GM18499 (cell line): ENCODE measurements at regions not wholly inside any gene's neighbourhood (a gene's known extent, or its start where the extent isn't known, plus 50 kb on each side); places are given as distances from the start of the nearest gene placed in this dataset.
A peak's percentile ranks its signal among the peaks of the same experiment; 100 is the strongest.
"Not testable (repeated sequence)": the region's sequence is repeated elsewhere in the genome, so short reads cannot be mapped to it uniquely, and the experiment has no call there.

Experiments used
- ATAC-seq: cut with Tn5 transposase; IDR thresholded peaks from one replicate; pipeline ENCODE4 v1.9.1; 2021; ENCODE audit warnings: moderate number of reproducible peaks; ENCODE audit not compliant: insufficient read depth, unreplicated experiment

DNA sequence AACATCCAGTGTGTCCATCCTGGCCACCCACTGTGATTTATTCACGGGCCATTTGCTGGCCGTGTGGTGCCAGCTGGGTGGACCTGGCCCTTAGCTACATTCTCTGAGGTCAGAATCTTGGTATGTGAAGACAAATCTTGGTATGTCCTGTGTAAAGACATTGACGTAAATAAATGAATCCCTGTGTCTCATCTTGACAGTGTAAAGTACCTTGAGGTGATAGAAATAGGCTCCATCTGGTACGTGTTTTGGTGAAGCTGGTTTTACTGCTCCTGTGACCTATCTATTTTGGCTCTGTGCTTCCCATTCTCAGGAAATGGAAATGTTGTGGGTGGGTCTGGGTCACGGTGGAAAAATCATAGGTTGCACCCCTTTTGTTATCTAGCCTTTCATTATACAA is 245.4 kb upstream of the ANKH start:
- no peak for ATAC-seq

DNA sequence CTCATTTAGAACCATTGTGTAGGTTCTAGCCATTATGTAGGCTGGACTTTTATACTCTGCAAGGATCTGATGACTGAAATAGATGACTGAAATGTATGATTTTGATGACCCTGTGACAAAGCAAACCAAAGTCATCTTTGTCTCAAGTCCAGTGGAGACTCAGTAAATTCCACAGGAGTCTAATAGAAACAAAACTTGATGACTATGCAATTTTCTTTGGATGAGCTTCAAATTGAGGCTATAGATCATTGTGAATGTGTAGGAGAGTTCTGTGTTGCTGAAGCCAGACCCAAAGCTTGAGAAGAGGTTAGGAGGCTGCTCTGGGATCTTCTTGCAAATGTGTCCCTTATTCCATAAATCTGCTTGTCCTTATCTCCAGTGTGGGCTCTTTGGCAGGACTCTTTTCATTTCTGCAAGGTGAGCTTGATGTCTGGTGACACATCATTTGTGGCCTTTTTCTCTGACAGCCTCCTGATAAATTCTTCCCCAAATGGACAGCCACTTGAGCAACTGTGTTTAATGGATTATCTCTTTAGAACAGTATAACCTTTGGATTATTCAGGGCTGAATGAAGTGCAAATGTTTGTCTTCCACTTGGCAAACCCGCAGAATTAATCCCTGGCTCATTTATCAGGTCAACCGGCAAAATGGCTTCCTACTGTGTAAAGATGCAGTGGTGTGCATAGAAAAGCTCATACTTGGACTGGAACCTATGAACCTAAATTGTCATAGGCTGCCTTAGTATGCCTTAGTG is 235.1 kb upstream of the ANKH start:
- ATAC-seq, result no peak

DNA sequence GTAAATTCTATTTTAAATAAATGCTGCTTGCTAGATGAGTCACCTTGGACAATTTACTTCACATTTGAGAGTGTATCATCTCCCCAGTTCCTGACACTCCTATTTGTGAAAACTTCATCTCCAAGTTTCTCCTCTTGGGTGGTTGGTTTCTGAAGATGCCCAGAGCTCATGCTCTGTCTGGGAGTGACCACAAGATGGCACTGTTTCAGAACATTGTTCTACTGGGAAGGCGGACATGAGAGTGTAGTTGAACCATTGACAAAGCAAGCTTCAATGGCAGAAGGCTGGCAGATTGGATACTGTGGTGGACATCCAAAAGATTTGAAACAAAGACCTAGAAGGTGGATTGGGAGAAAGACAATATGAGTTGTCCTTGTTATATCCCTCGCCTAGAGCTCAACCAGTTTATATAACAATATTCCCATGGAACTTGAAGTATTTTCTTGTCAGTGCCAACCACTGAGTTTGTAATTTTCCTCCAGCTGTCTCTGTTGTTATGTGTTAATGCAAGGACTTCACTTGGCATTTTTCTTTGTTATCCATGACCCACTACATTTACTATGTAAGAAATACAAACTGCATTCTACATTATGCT is 234.3 kb upstream of the ANKH start:
- ATAC-seq, result peak; percentile 84

DNA sequence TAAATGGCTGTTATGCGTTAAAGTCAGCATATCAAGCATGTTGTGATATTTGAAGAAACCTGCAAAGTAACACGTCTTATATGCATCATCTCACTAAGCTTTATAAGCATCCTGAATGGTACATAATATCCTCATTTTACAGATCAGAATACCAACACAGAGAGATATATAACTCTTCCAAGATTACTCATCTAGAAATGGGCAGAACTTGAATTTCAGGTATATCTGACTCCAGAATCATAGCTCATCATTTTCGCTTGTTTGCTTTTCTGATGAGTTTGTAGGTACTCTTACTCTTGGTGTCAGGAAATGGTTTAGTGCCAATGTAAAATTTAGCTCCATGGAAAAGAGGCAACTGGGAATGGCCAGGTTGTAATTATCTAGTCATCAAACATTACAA is 232.3 kb upstream of the ANKH start:
- no peak for ATAC-seq

DNA sequence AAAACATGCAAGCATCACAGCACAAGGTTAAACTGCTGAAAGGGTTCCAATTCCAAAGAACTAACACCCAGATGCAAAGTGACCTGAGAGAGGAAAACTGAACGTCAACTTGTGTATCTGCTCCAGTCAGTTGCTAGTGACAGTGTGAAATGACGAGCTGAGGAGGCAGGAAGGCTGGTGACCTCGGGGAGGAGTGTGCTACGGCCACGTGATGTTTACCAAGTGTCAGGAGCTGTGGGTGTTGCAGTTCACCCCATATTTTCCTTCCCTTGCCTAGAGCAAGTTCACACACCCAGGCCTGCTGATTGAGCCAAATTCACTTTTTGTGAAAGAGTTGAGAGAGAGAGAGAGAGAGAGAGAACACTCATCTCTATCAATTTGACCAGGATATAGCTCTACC is 231.6 kb upstream of the ANKH start:
- ATAC-seq, result no peak

DNA sequence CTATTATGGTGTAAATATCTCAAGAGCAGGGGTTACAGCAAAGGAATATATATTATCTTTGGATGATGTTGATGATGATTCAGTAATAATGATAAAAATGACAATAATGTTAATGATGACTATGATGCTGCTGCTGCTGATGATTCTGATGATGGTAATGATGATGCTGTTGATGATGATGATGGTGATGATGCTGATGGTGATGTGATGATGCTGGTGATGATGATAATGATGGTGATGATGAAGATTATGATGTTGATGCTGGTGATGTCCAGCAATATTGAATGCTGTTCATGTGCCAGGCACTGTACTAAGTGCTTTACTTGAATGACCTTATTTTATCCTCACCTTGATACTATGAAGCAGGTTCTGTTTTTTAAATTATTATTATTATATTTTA is 226.0 kb upstream of the ANKH start:
- ATAC-seq, result no peak

DNA sequence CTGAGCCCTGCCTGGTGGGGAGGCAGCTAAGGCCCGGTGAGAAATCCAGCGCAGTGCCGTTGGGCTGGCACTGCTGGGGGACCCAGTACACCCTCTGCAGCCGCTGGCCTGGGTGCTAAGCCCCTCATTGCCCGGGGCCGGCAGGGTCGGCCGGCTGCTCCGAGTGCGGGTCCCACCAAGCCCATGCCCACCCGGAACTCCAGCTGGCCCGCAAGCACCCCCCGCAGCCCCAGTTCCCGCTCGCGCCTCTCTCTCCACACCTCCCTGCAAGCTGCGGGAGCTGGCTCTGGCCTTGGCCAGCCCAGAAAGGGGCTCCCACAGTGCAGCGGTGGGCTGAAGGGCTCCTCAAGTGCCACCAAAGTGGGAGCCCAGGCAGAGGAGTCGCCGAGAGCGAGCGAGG is 225.1 kb upstream of the ANKH start:
- ATAC-seq, result not testable (repeated sequence)

DNA sequence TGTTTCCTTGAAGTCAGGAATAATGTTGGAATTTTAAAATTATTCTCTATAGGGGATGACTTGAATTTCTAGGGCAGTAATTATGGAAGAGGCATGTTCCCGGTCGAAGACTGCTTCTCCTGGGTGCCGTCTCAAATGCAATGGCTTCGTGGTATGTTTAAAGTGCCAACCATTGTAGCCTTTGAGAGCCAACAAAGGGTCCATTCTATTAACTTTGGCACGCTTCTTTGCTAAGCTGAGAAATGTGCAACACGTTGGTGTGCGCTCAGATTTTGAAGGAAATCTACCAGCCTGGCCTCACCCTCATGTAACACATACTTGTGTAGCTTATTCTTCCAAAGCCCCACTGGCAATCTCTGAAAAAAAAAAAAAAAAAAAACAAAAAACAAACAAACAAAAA is 221.2 kb upstream of the ANKH start:
- ATAC-seq, result no peak

DNA sequence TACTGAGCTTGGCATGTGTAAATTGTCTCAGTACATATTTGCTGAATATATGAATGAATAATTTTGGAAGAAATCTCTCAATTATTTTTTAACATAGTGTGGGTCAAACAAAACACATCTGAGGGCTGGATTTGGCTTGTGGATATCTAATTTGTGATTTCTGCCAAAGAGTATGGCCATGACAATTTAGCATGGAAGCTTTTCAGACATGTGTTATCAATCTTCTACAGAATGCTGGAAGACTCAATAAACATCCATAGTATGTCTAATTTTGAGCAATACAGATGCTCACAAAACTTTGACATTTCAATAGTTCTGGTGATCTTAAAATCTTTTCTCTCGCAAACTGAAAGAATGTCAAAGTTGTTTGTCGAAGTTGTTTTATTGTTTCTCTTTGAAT is 214.1 kb upstream of the ANKH start:
- ATAC-seq, result no peak

DNA sequence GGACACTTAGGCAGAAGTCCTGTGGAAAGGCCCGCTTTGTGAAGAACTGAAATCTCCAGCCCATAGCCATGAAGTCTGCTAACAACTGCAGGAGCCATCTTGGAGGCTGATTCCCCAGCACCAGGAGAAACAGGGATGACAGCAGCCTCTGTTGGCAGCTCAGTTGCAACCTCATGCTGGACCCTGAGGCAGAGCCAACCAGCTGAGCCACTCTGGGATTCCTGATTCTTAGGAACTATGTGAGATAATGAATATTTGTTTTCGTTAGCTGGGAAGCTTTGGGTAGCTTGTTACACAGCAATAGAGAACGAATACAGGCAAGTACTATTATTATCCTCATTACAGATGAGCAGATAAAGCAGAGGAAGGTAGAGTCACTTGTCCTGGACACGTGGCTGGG is 210.5 kb upstream of the ANKH start:
- ATAC-seq, result no peak

DNA sequence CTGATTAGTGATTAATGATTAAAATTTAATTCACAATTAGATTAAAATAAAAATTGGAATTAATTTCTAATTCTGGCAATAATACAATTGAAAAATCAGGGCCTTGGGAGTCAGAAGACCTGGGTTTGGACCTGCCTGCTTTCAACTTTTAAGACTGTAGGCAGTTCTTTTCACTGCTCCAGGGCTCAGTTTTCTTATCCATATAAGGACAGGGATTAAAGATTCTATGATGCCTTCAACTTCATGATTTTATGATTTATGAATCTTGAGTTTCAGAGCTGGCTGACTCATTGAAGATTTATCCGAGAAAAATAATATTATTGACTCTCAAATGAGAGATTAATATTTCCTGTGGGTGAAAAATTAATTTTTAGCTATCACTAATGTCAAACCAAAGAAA is 208.6 kb upstream of the ANKH start:
- no peak for ATAC-seq

DNA sequence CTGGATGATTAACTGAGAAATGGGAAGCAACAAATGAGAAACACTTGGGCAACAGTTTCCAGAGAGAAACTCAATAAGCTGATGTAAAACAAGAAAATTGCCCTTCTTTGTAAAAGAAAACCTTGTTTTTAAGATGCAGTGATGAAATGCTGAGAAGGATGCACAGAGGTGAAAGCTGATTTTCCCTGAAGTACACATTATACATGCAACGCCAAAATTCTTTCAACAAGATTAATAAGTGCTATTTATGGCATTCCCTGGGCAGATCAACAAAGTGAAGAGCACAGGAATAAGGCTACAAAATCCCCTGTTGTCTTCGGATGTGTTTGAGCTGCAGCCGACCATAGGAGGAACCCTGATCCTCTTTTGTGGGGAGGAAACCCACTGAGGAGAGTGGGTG is 208.0 kb upstream of the ANKH start:
- no peak for ATAC-seq

DNA sequence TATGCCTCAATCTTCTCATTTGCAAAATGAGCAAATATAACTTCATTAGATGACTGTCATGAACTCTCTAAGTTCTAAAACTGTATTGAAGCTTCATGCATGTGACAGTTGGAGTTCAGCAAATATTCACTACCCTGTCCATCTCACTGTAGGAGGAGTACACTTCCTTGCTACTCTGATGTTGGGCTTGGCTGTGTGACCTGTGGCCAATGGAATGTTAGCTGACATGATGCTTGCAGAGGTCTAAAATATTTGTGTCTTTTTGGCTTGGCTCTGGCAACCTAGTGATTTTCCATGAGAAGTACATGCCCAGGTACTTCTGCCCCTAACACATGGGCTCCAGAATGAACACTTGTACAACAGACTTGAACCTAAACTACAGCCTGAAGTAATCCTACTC is 203.1 kb upstream of the ANKH start:
- no peak for ATAC-seq

DNA sequence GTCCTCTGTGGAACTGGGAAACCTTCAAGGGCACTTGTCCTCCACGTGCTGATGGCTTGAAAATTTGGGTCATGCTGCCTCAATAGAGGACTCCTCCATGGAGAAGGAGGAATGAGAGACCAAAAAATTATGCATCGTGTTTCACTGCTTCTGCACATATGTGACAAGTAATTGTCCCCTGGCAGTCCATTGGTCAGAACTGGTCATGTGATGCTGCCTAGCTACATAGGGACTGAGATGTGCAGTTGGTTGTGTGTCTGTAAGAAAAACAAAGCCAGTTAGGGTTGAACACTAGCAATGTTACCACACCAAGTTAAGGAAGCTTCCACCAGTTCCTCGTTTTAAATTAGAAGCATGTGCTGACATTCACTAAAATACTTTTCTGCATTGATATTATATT is 201.9 kb upstream of the ANKH start:
- no peak for ATAC-seq

DNA sequence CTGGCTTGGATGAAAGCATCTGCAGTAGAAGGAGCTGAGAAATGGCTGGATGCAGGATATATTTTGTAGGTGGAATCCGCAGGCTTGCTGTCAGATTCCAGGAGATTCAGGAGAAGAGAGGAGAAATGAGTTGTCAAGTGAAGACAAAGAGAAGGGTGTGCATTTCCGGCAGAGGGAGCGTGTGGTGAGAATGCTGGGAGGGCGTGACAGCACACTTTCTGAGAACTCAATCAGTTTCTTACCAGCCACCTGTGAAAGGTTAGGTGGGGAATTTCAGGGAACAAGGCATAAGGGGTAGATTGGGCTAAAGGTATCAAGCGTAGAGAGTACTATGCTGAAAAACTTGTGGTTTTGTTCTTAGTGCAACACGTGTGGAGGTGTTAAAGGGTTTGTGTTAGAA is 199.3 kb upstream of the ANKH start:
- no peak for ATAC-seq

DNA sequence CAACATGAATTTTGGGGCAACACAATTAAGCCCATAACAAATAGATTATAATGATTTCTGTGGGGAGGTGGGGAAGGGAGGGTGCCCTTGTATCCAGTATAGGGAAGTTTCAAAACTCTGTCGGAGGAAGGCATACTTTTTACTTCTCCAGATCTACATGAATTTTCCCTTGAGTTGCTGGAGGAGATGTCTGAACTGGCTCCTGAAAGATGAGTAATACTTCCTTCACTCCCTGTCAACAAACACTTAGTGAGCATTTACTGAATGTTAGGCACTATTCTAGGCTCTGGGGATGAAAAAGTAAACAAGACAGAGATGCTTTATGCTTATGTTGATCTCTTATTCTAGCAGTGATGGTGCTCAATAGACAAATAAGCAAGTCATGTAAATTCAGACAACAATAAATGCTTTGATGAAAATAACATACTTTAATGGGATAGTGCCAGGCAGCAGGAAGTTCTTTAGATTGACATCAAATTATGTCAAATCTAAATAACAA is 197.9 kb upstream of the ANKH start:
- no peak for ATAC-seq

DNA sequence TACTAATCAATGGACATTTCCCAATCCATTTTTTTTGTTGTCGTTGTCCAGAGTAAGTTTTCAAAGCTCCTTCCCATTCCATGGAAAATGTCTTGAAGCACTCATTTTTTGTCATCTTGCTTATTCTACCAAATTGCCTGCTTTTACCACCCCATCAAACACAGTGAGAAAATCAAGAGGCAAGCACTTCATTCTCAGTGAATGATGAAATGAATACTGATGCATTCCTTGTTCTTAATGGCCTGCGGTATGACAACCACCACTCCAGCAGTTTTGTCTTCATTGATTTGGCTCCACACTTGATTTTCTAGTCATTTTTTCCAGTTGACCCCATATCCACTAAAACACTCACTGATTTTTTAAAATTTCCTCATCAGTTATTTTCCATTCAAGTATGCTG is 193.5 kb upstream of the ANKH start:
- ATAC-seq, result no peak

DNA sequence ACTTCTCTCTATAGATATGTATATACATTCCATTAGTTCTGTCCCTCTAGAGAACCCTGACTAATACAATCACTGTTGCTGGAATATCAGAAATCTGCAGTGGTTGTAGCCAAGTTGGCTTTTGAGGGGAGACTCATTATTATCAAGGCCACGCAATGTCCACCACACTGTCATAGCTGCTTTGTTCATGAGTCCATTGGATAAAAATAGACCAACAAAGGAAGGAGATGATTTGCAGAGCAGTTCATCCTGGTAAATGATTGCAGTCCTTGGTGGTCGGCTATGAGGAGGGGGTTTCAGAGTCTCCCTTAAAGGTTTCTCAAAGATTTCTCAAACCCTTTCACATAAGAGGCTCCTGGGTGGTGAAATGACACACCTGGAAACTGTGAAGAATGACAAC is 192.8 kb upstream of the ANKH start:
- ATAC-seq, result no peak

DNA sequence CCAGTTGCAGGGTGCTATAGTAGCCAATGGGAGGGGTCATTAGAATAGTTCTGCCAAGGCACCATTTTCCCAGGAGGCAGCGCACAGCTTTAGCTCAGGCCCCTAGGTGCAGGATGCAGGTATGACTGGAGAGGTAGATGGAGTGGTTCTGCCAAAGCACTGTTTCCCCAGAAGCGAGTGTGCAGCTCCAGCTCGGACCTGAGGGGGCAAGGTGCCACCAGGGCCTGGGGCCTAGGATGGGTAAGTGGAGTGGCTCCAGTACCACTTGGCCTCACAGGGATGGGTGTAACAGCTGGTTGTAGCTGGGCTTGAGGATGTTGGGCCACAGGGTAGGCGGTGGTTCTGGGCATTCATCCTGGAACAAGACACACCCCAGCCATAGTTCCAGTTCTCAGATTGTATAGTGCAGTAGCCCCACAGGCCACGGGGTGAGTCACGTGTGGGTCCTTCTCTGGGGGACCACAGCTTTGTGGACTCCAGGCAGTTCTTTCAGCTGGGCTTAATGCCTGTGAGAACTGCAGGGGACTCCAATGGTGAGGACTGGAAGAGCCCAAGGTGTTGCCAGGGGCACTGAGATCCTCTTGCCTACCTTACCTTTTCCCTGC is 185.5 kb upstream of the ANKH start:
- ATAC-seq, result no peak

DNA sequence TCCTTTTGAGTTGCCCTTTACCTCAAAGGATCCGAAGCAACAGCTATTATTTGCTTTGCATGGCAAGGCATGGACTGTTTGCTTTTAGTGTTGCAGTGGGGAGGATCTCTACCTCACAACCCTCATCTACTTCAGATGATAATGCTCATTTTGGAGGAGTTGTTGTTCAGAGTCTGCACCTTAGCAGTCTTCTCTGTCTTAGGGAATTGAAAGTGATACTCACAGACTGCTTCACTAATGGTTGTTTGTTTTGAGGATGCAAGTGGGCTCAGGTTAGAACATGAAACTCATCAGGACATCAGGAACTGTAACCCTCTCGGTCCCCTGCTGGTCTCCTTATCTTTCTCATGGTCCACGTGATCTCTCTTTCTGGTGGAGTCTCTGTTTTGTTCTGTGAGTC is 172.9 kb upstream of the ANKH start:
- ATAC-seq, result no peak

DNA sequence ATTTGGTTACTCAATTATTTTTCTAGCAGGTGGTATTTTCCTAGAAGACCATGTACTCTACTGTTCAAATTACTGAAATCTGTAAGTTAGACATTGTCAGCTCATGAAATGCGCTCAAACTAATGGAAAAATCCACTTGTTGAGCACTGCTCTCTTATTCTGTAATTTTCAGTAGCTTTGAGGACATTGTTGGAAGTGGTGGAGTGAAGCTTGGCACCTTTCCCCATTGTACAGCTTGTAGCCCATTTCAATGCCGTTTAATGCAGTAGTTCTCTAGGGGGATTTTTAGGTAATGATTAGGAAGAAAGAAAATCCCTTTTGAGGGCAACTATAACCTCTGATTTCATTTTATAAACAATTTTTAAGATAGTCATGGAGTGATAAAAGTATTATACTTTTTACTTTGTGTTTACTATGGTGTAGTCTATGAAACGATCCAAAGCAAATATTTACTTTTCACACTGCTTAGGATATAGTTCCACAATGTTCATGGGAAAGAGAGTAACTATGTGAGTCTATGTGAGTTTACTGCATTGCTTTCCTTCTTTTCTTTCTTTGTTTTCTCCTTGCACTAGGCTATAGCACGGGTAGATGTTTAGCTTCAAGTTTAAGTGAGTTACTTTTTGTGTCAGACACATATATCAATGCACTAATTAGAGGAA is 165.8 kb upstream of the ANKH start:
- no peak for ATAC-seq
